ENCODE measurements at regions not wholly inside any gene's neighbourhood (a gene's known extent, or its start where the extent isn't known, plus 50 kb on each side); places are given as distances from the start of the nearest gene placed in this dataset.

DNA sequence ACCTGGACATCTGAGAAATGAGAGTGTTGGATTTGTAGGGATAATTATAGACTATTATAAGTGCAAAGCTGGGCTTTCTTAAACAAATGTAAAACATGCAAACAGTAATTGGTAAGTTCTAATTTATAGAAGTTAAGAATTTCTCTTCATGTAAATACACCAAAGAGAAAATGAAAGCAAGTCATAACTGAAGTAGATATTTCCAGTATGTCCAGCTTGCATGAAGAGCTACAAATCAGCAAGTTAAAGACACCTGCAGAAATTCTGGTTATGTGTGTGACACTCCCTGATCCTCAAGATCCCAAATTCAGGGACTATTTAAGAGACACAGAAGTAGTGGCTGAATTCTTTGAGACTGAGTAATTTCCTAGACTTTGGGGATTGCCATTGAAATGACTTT lies 308.9 kb downstream of the TLE4 start:
- Histone ChIP-seq H3K9me2 (replicated peaks; ENCODE audit: insufficient read depth) (no peaks in the 10 kb centered on the region), H3K27ac (no peak overlapping the region), H3K4me2 (no peak overlapping the region), H3K36me3 (replicated peaks; ENCODE audit: insufficient read depth, low read depth) (no peaks in the 10 kb centered on the region), H3K79me2 (no peaks in the 10 kb centered on the region), H3K9me3 (ENCODE audit: low read depth) (no peaks in the 10 kb centered on the region), H2AFZ (no peak overlapping the region), H3K27me3 (peaks cover 7% of the 10 kb centered on the region), H3K4me1 (ENCODE audit: insufficient read depth) (no peaks in the 10 kb centered on the region), H3K4me3 (no peak overlapping the region), H4K20me1 (ENCODE audit: insufficient read depth, poor library complexity, severe bottlenecking) (no peaks in the 10 kb centered on the region)
- no peak for DNase-seq (ENCODE audit: low spot score)
- TF ChIP-seq, protein P1, sequence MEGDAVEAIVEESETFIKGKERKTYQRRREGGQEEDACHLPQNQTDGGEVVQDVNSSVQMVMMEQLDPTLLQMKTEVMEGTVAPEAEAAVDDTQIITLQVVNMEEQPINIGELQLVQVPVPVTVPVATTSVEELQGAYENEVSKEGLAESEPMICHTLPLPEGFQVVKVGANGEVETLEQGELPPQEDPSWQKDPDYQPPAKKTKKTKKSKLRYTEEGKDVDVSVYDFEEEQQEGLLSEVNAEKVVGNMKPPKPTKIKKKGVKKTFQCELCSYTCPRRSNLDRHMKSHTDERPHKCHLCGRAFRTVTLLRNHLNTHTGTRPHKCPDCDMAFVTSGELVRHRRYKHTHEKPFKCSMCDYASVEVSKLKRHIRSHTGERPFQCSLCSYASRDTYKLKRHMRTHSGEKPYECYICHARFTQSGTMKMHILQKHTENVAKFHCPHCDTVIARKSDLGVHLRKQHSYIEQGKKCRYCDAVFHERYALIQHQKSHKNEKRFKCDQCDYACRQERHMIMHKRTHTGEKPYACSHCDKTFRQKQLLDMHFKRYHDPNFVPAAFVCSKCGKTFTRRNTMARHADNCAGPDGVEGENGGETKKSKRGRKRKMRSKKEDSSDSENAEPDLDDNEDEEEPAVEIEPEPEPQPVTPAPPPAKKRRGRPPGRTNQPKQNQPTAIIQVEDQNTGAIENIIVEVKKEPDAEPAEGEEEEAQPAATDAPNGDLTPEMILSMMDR (IDR thresholded peaks at IDR 0.05; ENCODE audit: poor library complexity), result no peak
- TF ChIP-seq EZH2phosphoT487 (IDR thresholded peaks at IDR 0.05; ENCODE audit: low read depth, severe bottlenecking, unreplicated experiment), result no peak

DNA sequence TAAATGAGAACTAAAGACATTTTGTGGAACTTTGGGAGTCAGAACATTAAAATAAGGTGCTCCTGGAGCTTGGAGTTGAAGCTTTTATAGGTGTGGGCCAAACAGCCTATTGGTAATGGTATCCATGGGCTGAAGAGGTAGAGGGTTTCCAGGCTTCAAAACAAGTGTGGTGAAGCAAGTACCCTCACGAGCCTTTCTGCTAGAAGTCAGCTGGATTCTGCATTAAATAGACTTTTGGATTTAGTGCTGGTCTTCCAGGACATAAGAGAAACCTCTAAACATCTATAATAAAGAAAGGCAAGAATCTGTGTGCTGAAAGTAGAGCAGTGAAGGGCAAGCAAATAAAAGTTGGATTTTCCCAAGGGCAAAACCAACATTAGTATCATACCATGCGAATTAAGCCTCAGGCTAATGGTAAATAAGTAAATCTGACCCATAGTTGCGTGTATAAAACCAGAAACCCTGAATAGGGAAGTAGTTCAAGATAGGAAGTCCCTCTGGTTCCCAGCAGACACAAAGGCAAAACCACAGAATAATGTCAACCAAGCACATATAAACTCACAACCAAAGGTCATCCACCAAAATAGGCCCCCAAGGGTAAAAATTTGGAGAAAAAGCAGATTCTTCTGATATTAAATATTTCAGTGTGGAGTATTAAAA lies 306.3 kb downstream of the TLE4 start:
- H3K4me3 ChIP-seq, result no peak overlapping the region
- H3K27ac ChIP-seq, result no peak overlapping the region
- H3K36me3 ChIP-seq (replicated peaks; ENCODE audit: insufficient read depth, low read depth), result no peaks in the 10 kb centered on the region
- H3K4me2 ChIP-seq, result no peak overlapping the region
- no peak for DNase-seq (ENCODE audit: low spot score)
- H4K20me1 ChIP-seq (ENCODE audit: insufficient read depth, poor library complexity, severe bottlenecking), result no peaks in the 10 kb centered on the region
- TF ChIP-seq, protein P1 (IDR thresholded peaks at IDR 0.05; ENCODE audit: poor library complexity), result no peak
- TF ChIP-seq EZH2 (IDR thresholded peaks at IDR 0.05; ENCODE audit: borderline replicate concordance) (no peak), EZH2phosphoT487 (IDR thresholded peaks at IDR 0.05; ENCODE audit: low read depth, severe bottlenecking, unreplicated experiment) (no peak)
- H2AFZ ChIP-seq, result no peak overlapping the region
- no peaks in the 10 kb centered on the region for H3K9me2 ChIP-seq (replicated peaks; ENCODE audit: insufficient read depth)
- 79% methylated on average over 3 of the region's 3 CpGs for WGBS (ENCODE audit: low lambda C conversion rate, missing lambda C conversion rate)
- H3K4me1 ChIP-seq (ENCODE audit: insufficient read depth), result no peaks in the 10 kb centered on the region
- no peaks in the 10 kb centered on the region for H3K79me2 ChIP-seq
- H3K9me3 ChIP-seq (ENCODE audit: low read depth), result no peaks in the 10 kb centered on the region
- peaks cover 7% of the 10 kb centered on the region for H3K27me3 ChIP-seq

DNA sequence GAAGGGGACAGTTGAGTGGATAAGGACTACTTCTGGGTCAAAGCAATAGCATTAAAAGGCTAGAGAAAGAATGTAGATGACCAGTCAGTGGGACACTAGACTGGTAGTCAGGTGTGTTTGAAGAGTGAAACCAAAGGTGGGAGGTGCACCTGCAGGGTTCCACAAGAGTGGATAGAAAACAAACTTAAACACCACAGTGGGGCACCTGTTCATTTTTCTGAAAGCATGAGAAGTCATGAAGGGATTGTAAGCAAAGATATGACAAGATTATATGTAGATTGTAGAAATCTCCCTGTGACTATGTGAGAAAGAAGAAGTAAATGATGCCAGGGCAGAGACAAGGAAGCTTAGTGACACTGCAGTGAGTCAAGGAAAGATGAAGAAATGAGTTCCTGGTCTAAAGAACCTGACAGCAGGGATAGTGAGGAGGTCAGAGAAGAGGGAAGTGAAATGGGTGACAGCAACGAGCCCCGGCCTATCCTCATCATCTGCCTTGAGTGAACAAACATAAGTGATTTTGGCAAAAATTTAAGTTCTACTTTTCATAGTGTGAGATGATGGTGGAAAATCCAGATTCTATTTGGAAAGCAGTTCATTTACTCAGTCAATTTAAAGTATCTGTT lies 296.9 kb downstream of the TLE4 start:
- no peaks in the 10 kb centered on the region for H4K20me1 ChIP-seq (ENCODE audit: insufficient read depth, poor library complexity, severe bottlenecking)
- no peaks in the 10 kb centered on the region for H3K9me3 ChIP-seq (ENCODE audit: low read depth)
- no peak overlapping the region for H3K4me2 ChIP-seq
- H3K36me3 ChIP-seq (replicated peaks; ENCODE audit: insufficient read depth, low read depth), result no peaks in the 10 kb centered on the region
- H2AFZ ChIP-seq, result no peak overlapping the region
- H3K9me2 ChIP-seq (replicated peaks; ENCODE audit: insufficient read depth), result no peaks in the 10 kb centered on the region
- H3K4me1 ChIP-seq (ENCODE audit: insufficient read depth), result no peaks in the 10 kb centered on the region
- H3K79me2 ChIP-seq, result no peaks in the 10 kb centered on the region
- H3K4me3 ChIP-seq, result no peak overlapping the region
- TF ChIP-seq, protein P1 (IDR thresholded peaks at IDR 0.05; ENCODE audit: poor library complexity), result no peak
- TF ChIP-seq EZH2phosphoT487 (IDR thresholded peaks at IDR 0.05; ENCODE audit: low read depth, severe bottlenecking, unreplicated experiment) (no peak), EZH2 (IDR thresholded peaks at IDR 0.05; ENCODE audit: borderline replicate concordance) (no peak)
- DNase-seq (ENCODE audit: low spot score), result no peak
- 93% methylated on average over 2 of the region's 2 CpGs for WGBS (ENCODE audit: low lambda C conversion rate, missing lambda C conversion rate)
- H3K27ac ChIP-seq, result no peak overlapping the region
- H3K27me3 ChIP-seq, result no peaks in the 10 kb centered on the region

All from hepatocyte (in vitro differentiated cells).